ENCODE measurements at regions not wholly inside any gene's neighbourhood (a gene's known extent, or its start where the extent isn't known, plus 50 kb on each side); places are given as distances from the start of the nearest gene placed in this dataset.

DNA sequence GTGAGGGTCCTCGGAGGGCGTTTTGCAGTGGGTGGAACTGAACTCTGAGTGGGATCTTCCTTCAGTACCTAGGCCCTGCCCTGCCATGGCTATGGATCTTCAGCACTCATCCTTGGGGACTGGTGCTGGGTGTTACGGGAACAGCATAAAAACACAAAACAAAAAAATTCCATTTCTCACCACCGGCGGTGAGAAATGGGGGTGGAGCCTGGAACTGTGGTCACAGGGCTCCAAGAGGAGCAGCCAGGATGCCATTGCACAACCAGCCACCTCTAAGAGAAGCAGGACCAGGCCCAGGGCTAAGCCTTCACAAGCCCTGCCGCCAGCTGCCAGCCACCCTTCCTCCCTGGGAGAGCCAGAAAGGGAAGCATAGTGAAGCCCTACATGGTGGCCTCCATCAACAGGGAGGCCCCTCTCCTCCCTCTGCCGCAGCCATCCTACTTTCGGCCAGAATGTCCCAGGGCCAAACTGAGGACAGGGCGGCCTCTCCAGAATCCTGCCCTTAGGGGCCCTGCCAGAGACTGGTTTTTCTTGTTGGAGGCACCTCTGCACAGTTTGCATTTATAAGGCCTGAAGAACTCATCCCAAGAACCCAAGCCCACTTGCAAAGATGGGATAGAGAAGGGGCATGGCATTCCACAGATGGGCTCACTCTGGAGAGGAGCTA lies 76.5 kb downstream of the VCPKMT start:
- H3K4me1 Mint-ChIP-seq, result peaks cover 40 to 70% (median 60%) of the 10 kb centered on the region in 7 donors
- peak overlapping the region; percentile 49 for H3K4me3 ChIP-seq (ENCODE audit: low read length)
- H3K36me3 ChIP-seq (ENCODE audit: control insufficient read depth in 2 of 3, insufficient read depth in 3 of 3, low read length in 3 of 3), result peaks cover 0 to 8% (median 0%) of the 10 kb centered on the region in 3 experiments
- POLR2A ChIA-PET, result interaction anchor here (1.0 to 6.2 kb wide), 13 partner anchors 22 to 178 kb away, joined by 3 to 56 read pairs (median 6); partner anchors contain the start of gene ARF6
- no peaks in the 10 kb centered on the region for H3K9me3 ChIP-seq (ENCODE audit: control insufficient read depth in 2 of 3, low read length in 3 of 3)
- DNase-seq (peak in 1 of 9 donors; percentile 12), ATAC-seq (peak; percentile 21)
- H3K27me3 Mint-ChIP-seq, result no peaks in the 10 kb centered on the region
- H3K9me3 Mint-ChIP-seq, result no peaks in the 10 kb centered on the region
- H3K27ac Mint-ChIP-seq, result peak overlapping the region; percentile 78 to 97 (median 93)
- peak overlapping the region in 9 of 10 donors; percentile 70 to 91 (median 77) for H3K4me3 Mint-ChIP-seq
- intact Hi-C loops (cut with micrococcal nuclease), result loop anchor here (1.0 to 2.0 kb wide), 9 partner anchors 19 to 172 kb away; partner anchors contain the start of gene ARF6 (in 1 of the 2)
- no peaks in the 10 kb centered on the region for H3K27me3 ChIP-seq (ENCODE audit: control insufficient read depth in 2 of 2, insufficient read depth in 2 of 2, low read length in 2 of 2)
- CTCF ChIA-PET, result interaction anchor here (0.9 to 2.3 kb wide), 5 partner anchors 22 to 178 kb away, joined by 3 to 8 read pairs (median 5); no protein-coding TSS in a partner anchor
- H3K27ac ChIP-seq (ENCODE audit: low read depth, low read length), result peak overlapping the region; percentile 56
- H3K36me3 Mint-ChIP-seq, result peaks cover 0 to 32% (median 28%) of the 10 kb centered on the region in 5 donors
- peaks cover 58 to 65% of the 10 kb centered on the region in 2 donors for H3K4me1 ChIP-seq (ENCODE audit: control insufficient read depth in 2 of 2, insufficient read depth in 2 of 2, low read length in 2 of 2)

DNA sequence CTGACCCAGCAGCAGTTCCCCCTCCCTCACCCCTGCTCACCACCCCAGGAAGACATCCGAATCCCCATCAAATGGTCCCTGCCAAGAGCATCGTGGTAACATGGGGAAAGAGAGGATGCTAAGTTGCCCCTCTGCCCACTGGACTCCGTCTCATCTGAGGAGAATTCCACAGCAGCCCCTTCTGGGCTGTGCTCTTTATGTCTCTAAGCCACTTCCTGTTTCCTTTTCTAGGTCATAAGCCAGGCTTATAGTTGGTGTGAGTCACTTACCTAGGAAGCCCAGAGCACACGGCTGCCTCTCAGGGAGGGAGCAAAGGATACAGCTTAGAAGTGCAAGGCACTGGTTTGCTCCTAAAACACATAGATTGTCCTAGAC lies 76.0 kb downstream of the VCPKMT start:
- POLR2A ChIA-PET, result interaction anchor here (0.6 to 6.2 kb wide), 15 partner anchors 21 to 864 kb away, joined by 3 to 56 read pairs (median 6); partner anchors contain the start of gene ARF6
- peak overlapping the region; percentile 49 for H3K4me3 ChIP-seq (ENCODE audit: low read length)

GRCh38 chr14:50040895-50041465 lies 75.4 kb downstream of the VCPKMT start:
- peak overlapping the region; percentile 70 to 91 (median 76) for H3K4me3 Mint-ChIP-seq
- POLR2A ChIA-PET, result interaction anchor here (0.6 to 6.2 kb wide), 18 partner anchors 10 to 863 kb away, joined by 3 to 56 read pairs (median 5); partner anchors contain the start of gene ARF6
- Histone ChIP-seq H3K27me3 (ENCODE audit: control insufficient read depth in 2 of 2, insufficient read depth in 2 of 2, low read length in 2 of 2) (no peaks in the 10 kb centered on the region), H3K36me3 (ENCODE audit: control insufficient read depth in 2 of 3, insufficient read depth in 3 of 3, low read length in 3 of 3) (peaks cover 0 to 8% (median 0%) of the 10 kb centered on the region in 3 experiments), H3K27ac (ENCODE audit: low read depth, low read length) (peak overlapping the region; percentile 56), H3K4me3 (ENCODE audit: low read length) (peak overlapping the region; percentile 24), H3K9me3 (ENCODE audit: control insufficient read depth in 2 of 3, low read length in 3 of 3) (no peaks in the 10 kb centered on the region), H3K4me1 (ENCODE audit: control insufficient read depth in 2 of 2, insufficient read depth in 2 of 2, low read length in 2 of 2) (peaks cover 68 to 75% of the 10 kb centered on the region in 2 donors)
- intact Hi-C loops (cut with micrococcal nuclease), result loop anchor here (1.0 to 2.0 kb wide), 9 partner anchors 20 to 173 kb away; partner anchors contain the start of gene ARF6 (in 1 of the 2)
- CTCF ChIA-PET, result interaction anchor here (0.9 to 2.3 kb wide), 6 partner anchors 22 to 179 kb away, joined by 3 to 7 read pairs (median 4); no protein-coding TSS in a partner anchor
- H3K27me3 Mint-ChIP-seq, result no peaks in the 10 kb centered on the region
- ATAC-seq (no peak), DNase-seq (no peak)
- H3K9me3 Mint-ChIP-seq, result peaks cover 0 to 5% (median 0%) of the 10 kb centered on the region in 11 donors
- H3K27ac Mint-ChIP-seq, result peak overlapping the region; percentile 78 to 97 (median 93)
- peaks cover 50 to 75% (median 71%) of the 10 kb centered on the region in 7 donors for H3K4me1 Mint-ChIP-seq
- H3K36me3 Mint-ChIP-seq, result peaks cover 6 to 41% (median 34%) of the 10 kb centered on the region in 5 donors

More for the DNA sequence above, 76.0 kb downstream of the VCPKMT start:
- H3K9me3 Mint-ChIP-seq, result no peaks in the 10 kb centered on the region
- Histone ChIP-seq H3K27me3 (ENCODE audit: control insufficient read depth in 2 of 2, insufficient read depth in 2 of 2, low read length in 2 of 2) (no peaks in the 10 kb centered on the region), H3K9me3 (ENCODE audit: control insufficient read depth in 2 of 3, low read length in 3 of 3) (no peaks in the 10 kb centered on the region), H3K4me1 (ENCODE audit: control insufficient read depth in 2 of 2, insufficient read depth in 2 of 2, low read length in 2 of 2) (peaks cover 62 to 69% of the 10 kb centered on the region in 2 donors), H3K36me3 (ENCODE audit: control insufficient read depth in 2 of 3, insufficient read depth in 3 of 3, low read length in 3 of 3) (peaks cover 0 to 8% (median 0%) of the 10 kb centered on the region in 3 experiments), H3K27ac (ENCODE audit: low read depth, low read length) (peak overlapping the region; percentile 56)
- H3K4me1 Mint-ChIP-seq, result peaks cover 44 to 71% (median 65%) of the 10 kb centered on the region in 7 donors
- H3K4me3 Mint-ChIP-seq, result peak overlapping the region; percentile 70 to 91 (median 76)
- H3K27ac Mint-ChIP-seq, result peak overlapping the region; percentile 78 to 97 (median 93)
- intact Hi-C loops (cut with micrococcal nuclease), result loop anchor here (1.0 to 2.0 kb wide), 9 partner anchors 20 to 172 kb away; partner anchors contain the start of gene ARF6 (in 1 of the 2)
- H3K27me3 Mint-ChIP-seq, result no peaks in the 10 kb centered on the region
- DNase-seq (peak in 7 of 9 donors; percentile 19 to 51 (median 46)), ATAC-seq (peak; percentile 64)
- CTCF ChIA-PET, result interaction anchor here (0.9 to 2.3 kb wide), 5 partner anchors 22 to 178 kb away, joined by 3 to 7 read pairs (median 3); no protein-coding TSS in a partner anchor
- peaks cover under 1 to 35% (median 30%) of the 10 kb centered on the region in 5 donors for H3K36me3 Mint-ChIP-seq

DNA sequence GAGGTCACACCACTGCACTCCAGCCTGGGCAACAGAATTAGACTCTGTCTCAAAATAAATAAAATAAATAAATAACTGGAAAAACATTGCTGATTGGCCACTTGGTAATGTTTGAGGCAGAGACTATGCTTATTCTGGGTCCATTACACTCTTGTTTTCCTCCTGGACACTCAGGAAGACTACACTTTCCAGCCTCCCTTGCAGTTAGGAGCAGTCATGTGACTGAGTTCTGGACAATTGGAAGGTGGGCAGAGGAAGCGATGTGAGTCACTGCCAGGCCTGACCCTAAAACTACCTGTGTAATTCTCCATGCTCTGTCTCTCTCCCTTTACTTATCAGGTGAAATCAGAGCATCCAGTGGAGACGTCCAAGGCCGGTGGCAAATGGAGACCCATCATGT lies 74.4 kb downstream of the VCPKMT start:
- ATAC-seq (no peak), DNase-seq (no peak)
- Mint-ChIP-seq H3K27ac (peak overlapping the region in 7 of 9 donors; percentile 14 to 91 (median 59)), H3K4me3 (no peak overlapping the region), H3K4me1 (peaks cover 56 to 81% (median 78%) of the 10 kb centered on the region in 7 donors), H3K36me3 (peaks cover 7 to 41% (median 33%) of the 10 kb centered on the region in 5 donors), H3K27me3 (no peaks in the 10 kb centered on the region), H3K9me3 (peaks cover 0 to 5% (median 0%) of the 10 kb centered on the region in 11 donors)
- no peaks in the 10 kb centered on the region for H3K27me3 ChIP-seq (ENCODE audit: control insufficient read depth in 2 of 2, insufficient read depth in 2 of 2, low read length in 2 of 2)
- POLR2A ChIA-PET, result interaction anchor here (0.6 to 6.2 kb wide), 8 partner anchors 11 to 775 kb away, joined by 3 to 56 read pairs (median 7); partner anchors contain the start of gene ARF6
- intact Hi-C loops (cut with micrococcal nuclease), result loop anchor here in 1 of 2 donors (2.0 kb wide), 1 partner anchor 21 kb away; no protein-coding TSS in a partner anchor
- peaks cover 0 to 5% (median 0%) of the 10 kb centered on the region in 3 experiments for H3K36me3 ChIP-seq (ENCODE audit: control insufficient read depth in 2 of 3, insufficient read depth in 3 of 3, low read length in 3 of 3)
- CTCF ChIA-PET, result interaction anchor here (1.0 kb wide), 1 partner anchor 101 kb away, joined by 5 read pairs; no protein-coding TSS in a partner anchor
- H3K4me1 ChIP-seq (ENCODE audit: control insufficient read depth in 2 of 2, insufficient read depth in 2 of 2, low read length in 2 of 2), result peaks cover 70 to 82% of the 10 kb centered on the region in 2 donors
- H3K4me3 ChIP-seq (ENCODE audit: low read length), result no peak overlapping the region
- no peak overlapping the region for H3K27ac ChIP-seq (ENCODE audit: low read depth, low read length)
- no peaks in the 10 kb centered on the region for H3K9me3 ChIP-seq (ENCODE audit: control insufficient read depth in 2 of 3, low read length in 3 of 3)

DNA sequence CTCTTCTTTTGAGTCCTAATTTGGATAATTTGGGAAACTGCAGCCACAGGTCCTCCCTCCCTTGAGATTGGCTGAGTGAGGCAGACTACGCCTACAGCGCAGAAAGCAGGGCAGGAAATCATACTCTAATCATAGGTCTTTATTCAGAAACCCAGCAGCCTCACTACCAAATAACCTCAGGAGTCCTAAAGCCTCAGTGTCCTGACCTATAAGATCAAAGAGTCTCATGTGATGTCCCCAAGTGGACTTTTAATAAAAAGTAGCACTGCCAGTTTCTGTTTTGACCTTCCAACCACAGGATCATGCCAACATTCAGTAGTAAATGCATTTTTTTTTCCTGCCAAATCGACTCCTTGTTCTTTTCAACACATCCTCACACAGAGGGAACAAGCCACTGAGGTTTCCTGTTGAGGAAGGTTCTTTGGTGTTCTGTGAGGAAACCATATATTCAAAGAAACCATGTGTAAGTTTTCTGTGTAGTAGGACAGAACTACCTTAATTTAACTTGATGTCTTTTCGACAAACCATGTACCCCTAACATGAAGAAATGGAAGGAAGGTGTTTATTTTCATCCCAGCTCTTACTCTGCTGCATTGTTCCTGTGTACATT lies 72.2 kb downstream of the VCPKMT start:
- peak overlapping the region; percentile 69 for H3K27ac ChIP-seq (ENCODE audit: low read depth, low read length)
- DNase-seq, result peak in 6 of 9 donors; percentile 42 to 59 (median 54)
- no peaks in the 10 kb centered on the region for H3K9me3 ChIP-seq (ENCODE audit: control insufficient read depth in 2 of 3, low read length in 3 of 3)
- peak overlapping the region; percentile 14 for H3K4me3 ChIP-seq (ENCODE audit: low read length)
- H3K27me3 Mint-ChIP-seq, result no peaks in the 10 kb centered on the region
- ChIA-PET POLR2A (interaction anchor here (0.7 to 7.6 kb wide), 28 partner anchors 10 to 192 kb away, joined by 3 to 102 read pairs (median 4); partner anchors contain the start of genes ARF6 and NEMF), CTCF (interaction anchor here (0.9 to 3.2 kb wide), 11 partner anchors 8 to 190 kb away, joined by 3 to 27 read pairs (median 4); no protein-coding TSS in a partner anchor)
- H3K27ac Mint-ChIP-seq, result peak overlapping the region; percentile 91 to 99 (median 96)
- peak; percentile 21 for ATAC-seq
- H3K36me3 ChIP-seq (ENCODE audit: control insufficient read depth in 2 of 3, insufficient read depth in 3 of 3, low read length in 3 of 3), result peaks cover 0 to 2% (median 0%) of the 10 kb centered on the region in 3 experiments
- H3K4me1 Mint-ChIP-seq, result peaks cover 54 to 84% (median 72%) of the 10 kb centered on the region in 7 donors
- intact Hi-C loops (cut with micrococcal nuclease), result loop anchor here (1.0 to 2.0 kb wide), 8 partner anchors 18 to 181 kb away; no protein-coding TSS in a partner anchor
- H3K9me3 Mint-ChIP-seq, result peaks cover 0 to 5% (median 0%) of the 10 kb centered on the region in 11 donors
- H3K4me3 Mint-ChIP-seq, result peak overlapping the region; percentile 71 to 89 (median 76)
- no peaks in the 10 kb centered on the region for H3K27me3 ChIP-seq (ENCODE audit: control insufficient read depth in 2 of 2, insufficient read depth in 2 of 2, low read length in 2 of 2)
- peaks cover 10 to 36% (median 26%) of the 10 kb centered on the region in 5 donors for H3K36me3 Mint-ChIP-seq
- peaks cover 61 to 73% of the 10 kb centered on the region in 2 donors for H3K4me1 ChIP-seq (ENCODE audit: control insufficient read depth in 2 of 2, insufficient read depth in 2 of 2, low read length in 2 of 2)

Measured in naive thymus-derived CD4-positive, alpha-beta T cell (primary cell).